ENCODE measurements at regions not wholly inside any gene's neighbourhood (a gene's known extent, or its start where the extent isn't known, plus 50 kb on each side); places are given as distances from the start of the nearest gene placed in this dataset.

GRCh38 chr5:159817262-159818029 lies 98.8 kb upstream of the ADRA1B start:
- no peak for DNase-seq (ENCODE audit: low read depth in 2 of 2)

GRCh38 chr5:159819591-159820411 lies 96.5 kb upstream of the ADRA1B start:
- DNase-seq (ENCODE audit: low read depth in 2 of 2), result no peak

GRCh38 chr5:159820692-159821091 lies 95.6 kb upstream of the ADRA1B start:
- no peak for DNase-seq (ENCODE audit: low read depth in 2 of 2)

GRCh38 chr5:159821461-159821940 lies 94.8 kb upstream of the ADRA1B start:
- DNase-seq (ENCODE audit: low read depth in 2 of 2), result no peak

- no peak for DNase-seq (ENCODE audit: low read depth in 2 of 2)
Measured at GRCh38 chr5:159824188-159825161, 91.8 kb upstream of the ADRA1B start.

- no peak for DNase-seq (ENCODE audit: low read depth in 2 of 2)
Measured at GRCh38 chr5:159825551-159826051, 90.7 kb upstream of the ADRA1B start.

- DNase-seq (ENCODE audit: low read depth in 2 of 2), result no peak
Measured at GRCh38 chr5:159826351-159827214, 89.7 kb upstream of the ADRA1B start.

GRCh38 chr5:159827861-159828260 lies 88.4 kb upstream of the ADRA1B start:
- DNase-seq (ENCODE audit: low read depth in 2 of 2), result no peak

- DNase-seq (ENCODE audit: low read depth in 2 of 2), result no peak
Measured at GRCh38 chr5:159832073-159832472, 84.2 kb upstream of the ADRA1B start.

- no peak for DNase-seq (ENCODE audit: low read depth in 2 of 2)
Measured at GRCh38 chr5:159833088-159833487, 83.2 kb upstream of the ADRA1B start.

GRCh38 chr5:159833846-159834245 lies 82.4 kb upstream of the ADRA1B start:
- DNase-seq (ENCODE audit: low read depth in 2 of 2), result no peak

- DNase-seq (ENCODE audit: low read depth in 2 of 2), result no peak
Measured at GRCh38 chr5:159835548-159835947, 80.7 kb upstream of the ADRA1B start.

- no peak for DNase-seq (ENCODE audit: low read depth in 2 of 2)
Measured at GRCh38 chr5:159836691-159837090, 79.6 kb upstream of the ADRA1B start.

GRCh38 chr5:159837860-159838259 lies 78.4 kb upstream of the ADRA1B start:
- DNase-seq (ENCODE audit: low read depth in 2 of 2), result no peak

- DNase-seq (ENCODE audit: low read depth in 2 of 2), result no peak
Measured at GRCh38 chr5:159838551-159839222, 77.6 kb upstream of the ADRA1B start.

GRCh38 chr5:159844267-159845121 lies 71.8 kb upstream of the ADRA1B start:
- no peak for DNase-seq (ENCODE audit: low read depth in 2 of 2)

GRCh38 chr5:159849437-159850083 lies 66.7 kb upstream of the ADRA1B start:
- no peak for DNase-seq (ENCODE audit: low read depth in 2 of 2)

- no peak for DNase-seq (ENCODE audit: low read depth in 2 of 2)
Measured at GRCh38 chr5:159850160-159850559, 66.1 kb upstream of the ADRA1B start.

GRCh38 chr5:159851053-159851452 lies 65.2 kb upstream of the ADRA1B start:
- DNase-seq (ENCODE audit: low read depth in 2 of 2), result no peak

Data from stimulated activated CD4-positive, alpha-beta T cell treated with anti-CD3 and anti-CD28 coated beads, Interleukin-1b, Interleukin-23, amount 100 ng/mL, for 4 hours (primary cell).